HPDE6-E6E7 (cell line): ENCODE measurements at regions not wholly inside any gene's neighbourhood (a gene's known extent, or its start where the extent isn't known, plus 50 kb on each side); places are given as distances from the start of the nearest gene placed in this dataset.
A peak's percentile ranks its signal among the peaks of the same experiment; 100 is the strongest.

Source experiments
- DNase-seq: peaks from one replicate; pipeline ENCODE4 v3.0.0; 2011; ENCODE audit warnings: missing footprints; ENCODE audit errors: extremely low spot score

GRCh38 chr13:85095418-85096272 is 703.6 kb downstream of the SLITRK6 start:
- DNase-seq: no peak

GRCh38 chr13:85093808-85094207 is 705.4 kb downstream of the SLITRK6 start:
- no peak for DNase-seq

- DNase-seq: no peak
Observed at GRCh38 chr13:85091631-85092234, 707.5 kb downstream of the SLITRK6 start.

- DNase-seq: no peak
Observed at GRCh38 chr13:85089186-85089585, 710.0 kb downstream of the SLITRK6 start.

GRCh38 chr13:85080691-85081090 is 718.5 kb downstream of the SLITRK6 start:
- no peak for DNase-seq

GRCh38 chr13:85076343-85076742 is 722.9 kb downstream of the SLITRK6 start:
- no peak for DNase-seq

GRCh38 chr13:85074543-85075313 is 724.5 kb downstream of the SLITRK6 start:
- no peak for DNase-seq

- no peak for DNase-seq
Observed at GRCh38 chr13:85068231-85068630, 731.0 kb downstream of the SLITRK6 start.

GRCh38 chr13:85040215-85040614 is 759.0 kb downstream of the SLITRK6 start:
- no peak for DNase-seq

GRCh38 chr13:85031771-85032170 is 767.4 kb downstream of the SLITRK6 start:
- no peak for DNase-seq

- no peak for DNase-seq
Observed at GRCh38 chr13:85028035-85028434, 771.2 kb downstream of the SLITRK6 start.

- no peak for DNase-seq
Observed at GRCh38 chr13:85019121-85019520, 780.1 kb downstream of the SLITRK6 start.

GRCh38 chr13:85013006-85013405 is 786.2 kb downstream of the SLITRK6 start:
- no peak for DNase-seq

- DNase-seq: no peak
Observed at GRCh38 chr13:85009447-85009846, 789.8 kb downstream of the SLITRK6 start.

- no peak for DNase-seq
Observed at GRCh38 chr13:84999252-84999651, 800.0 kb downstream of the SLITRK6 start.

- no peak for DNase-seq
Observed at GRCh38 chr13:84998681-84999080, 800.5 kb downstream of the SLITRK6 start.

- no peak for DNase-seq
Observed at GRCh38 chr13:84997858-84998257, 801.4 kb downstream of the SLITRK6 start.

- peak; percentile 4 for DNase-seq
Observed at GRCh38 chr13:84994582-84994981, 804.6 kb downstream of the SLITRK6 start.

GRCh38 chr13:84985860-84986259 is 813.4 kb downstream of the SLITRK6 start:
- no peak for DNase-seq

- DNase-seq: no peak
Observed at GRCh38 chr13:84983321-84983720, 815.9 kb downstream of the SLITRK6 start.

- DNase-seq: no peak
Observed at GRCh38 chr13:84980571-84980970, 818.6 kb downstream of the SLITRK6 start.

- DNase-seq: no peak
Observed at GRCh38 chr13:84978851-84979250, 820.4 kb downstream of the SLITRK6 start.

- no peak for DNase-seq
Observed at GRCh38 chr13:84973661-84974060, 825.6 kb downstream of the SLITRK6 start.
